Sigmoid colon (tissue), 6 donors: ENCODE measurements at regions not wholly inside any gene's neighbourhood (a gene's known extent, or its start where the extent isn't known, plus 50 kb on each side); places are given as distances from the start of the nearest gene placed in this dataset.

Experiments used
- DNase-seq: peaks from one replicate; pipeline ENCODE4 v3.0.0-alpha.2; 2019
- H3K27ac ChIP-seq, 4 donors: fragments of 200-600 bp; sonication (generic); one replicate each; pipeline ENCODE4 v1.5.1; 2016 to 2019; ENCODE audit warnings: mild to moderate bottlenecking in 1 of 4
- H3K27me3 ChIP-seq, 3 donors: fragments of 200-600 bp; sonication (generic); one replicate each; pipeline ENCODE4 v1.5.1; 2019; ENCODE audit warnings: mild to moderate bottlenecking in 1 of 3
- H3K36me3 ChIP-seq, 4 donors: fragments of 200-600 bp; sonication (generic); one replicate each; pipeline ENCODE4 v1.5.1; 2016 to 2019
- H3K4me1 ChIP-seq, 4 donors: fragments of 200-600 bp; sonication (generic); one replicate each; pipeline ENCODE4 v1.5.1; 2017 to 2019
- H3K4me3 ChIP-seq, 4 donors: fragments of 200-600 bp; sonication (generic); one replicate each; pipeline ENCODE4 v1.5.1; 2017 to 2019; ENCODE audit warnings: mild to moderate bottlenecking in 2 of 4, moderate library complexity in 1 of 4
- H3K9me3 ChIP-seq, 4 donors: fragments of 200-600 bp in 3 of 4; sonication (generic) in 3 of 4; one replicate each; pipeline versions ENCODE4 v1.5.1 to v1.6.1; 2013 to 2019
- CTCF ChIP-seq, 4 experiments: fragments of 450-650 bp in 3 of 4; fragments of 200-600 bp in 1 of 4; IDR thresholded peaks; one replicate each; pipeline ENCODE4 v1.5.1; 2016 to 2019; ENCODE audit warnings: antibody characterized with exemption in 4 of 4, mild to moderate bottlenecking in 3 of 4, moderate library complexity in 2 of 4
- EP300 ChIP-seq, 4 donors: sonication (generic); formaldehyde crosslinking; IDR thresholded peaks; one replicate each; pipeline ENCODE4 v1.6.1; 2017; ENCODE audit warnings: antibody characterized with exemption in 4 of 4
- POLR2A ChIP-seq, 2 donors: fragments of 450-650 bp; IDR thresholded peaks; one replicate each; pipeline ENCODE4 v1.6.1; 2016; ENCODE audit warnings: antibody characterized with exemption in 2 of 2, mild to moderate bottlenecking in 2 of 2, moderate library complexity in 2 of 2
- POLR2AphosphoS5 ChIP-seq, 4 donors: sonication (generic); formaldehyde crosslinking; IDR thresholded peaks; one replicate each; pipeline ENCODE4 v1.6.1; 2017; ENCODE audit warnings: antibody characterized with exemption in 4 of 4
- WGBS, 2 donors: extraction: QIAGEN DNeasy Blood & Tissue Kit; methylation state at CpG; one replicate each; pipeline ENCODE4 v1.1.7; 2013; 5-methylcytosine and 5-hydroxymethylcytosine counted together
- intact Hi-C: fragments of 100-400 bp; cut with DNase I; formaldehyde crosslinking; loops from one replicate; pipeline ENCODE4 v1.15.1; 2023
- donor health status: healthy with polysubstance abuse.
- donor health status: healthy.

- no peaks in the 10 kb centered on the region for H3K27me3 ChIP-seq
- intact Hi-C loops, result no loop called here
- peaks cover 0 to 11% (median 3%) of the 10 kb centered on the region in 4 donors for H3K4me1 ChIP-seq
- no peak overlapping the region for H3K4me3 ChIP-seq
- TF ChIP-seq POLR2A (IDR thresholded peaks at IDR 0.05), result no peak
- TF ChIP-seq POLR2AphosphoS5 (IDR thresholded peaks at IDR 0.05), result no peak
- TF ChIP-seq EP300 (IDR thresholded peaks at IDR 0.05), result no peak
- TF ChIP-seq CTCF (IDR thresholded peaks at IDR 0.05), result no peak
- no peak overlapping the region for H3K27ac ChIP-seq
- WGBS, 2 donors, result 92 to 97% methylated on average over 2 of the region's 2 CpGs
- no peaks in the 10 kb centered on the region for H3K36me3 ChIP-seq
- no peak for DNase-seq
- peaks cover 0 to 5% (median 0%) of the 10 kb centered on the region in 4 donors for H3K9me3 ChIP-seq
These were observed 137.9 kb upstream of the THBS2 start for GRCh38 chr6:169391473-169392071.

GRCh38 chr6:169388395-169389166, 134.9 kb upstream of the THBS2 start:
- no peak overlapping the region for H3K27ac ChIP-seq
- intact Hi-C loops, result no loop called here
- peaks cover 0 to 5% (median 0%) of the 10 kb centered on the region in 4 donors for H3K9me3 ChIP-seq
- peaks cover 0 to 11% (median 3%) of the 10 kb centered on the region in 4 donors for H3K4me1 ChIP-seq
- 85% methylated on average over 20 of the region's 20 CpGs for WGBS, 2 donors
- TF ChIP-seq POLR2A (IDR thresholded peaks at IDR 0.05) (no peak), POLR2AphosphoS5 (IDR thresholded peaks at IDR 0.05) (no peak), EP300 (IDR thresholded peaks at IDR 0.05) (no peak), CTCF (IDR thresholded peaks at IDR 0.05) (no peak)
- no peak overlapping the region for H3K4me3 ChIP-seq
- no peaks in the 10 kb centered on the region for H3K36me3 ChIP-seq
- no peak for DNase-seq
- H3K27me3 ChIP-seq, result no peaks in the 10 kb centered on the region

- 88 to 89% methylated on average over 9 of the region's 9 CpGs for WGBS, 2 donors
These were observed 134.2 kb upstream of the THBS2 start for GRCh38 chr6:169387809-169388383.

GRCh38 chr6:169386411-169387057, 132.9 kb upstream of the THBS2 start:
- no peak overlapping the region for H3K4me3 ChIP-seq
- H3K4me1 ChIP-seq, result peaks cover 0 to 11% (median 3%) of the 10 kb centered on the region in 4 donors
- H3K36me3 ChIP-seq, result no peaks in the 10 kb centered on the region
- TF ChIP-seq EP300 (IDR thresholded peaks at IDR 0.05) (no peak), POLR2A (IDR thresholded peaks at IDR 0.05) (no peak), POLR2AphosphoS5 (IDR thresholded peaks at IDR 0.05) (no peak), CTCF (IDR thresholded peaks at IDR 0.05) (no peak)
- H3K27ac ChIP-seq, result no peak overlapping the region
- intact Hi-C loops, result no loop called here
- DNase-seq, result no peak
- 79% methylated on average over 20 of the region's 20 CpGs for WGBS, 2 donors
- peaks cover 0 to 5% (median 0%) of the 10 kb centered on the region in 4 donors for H3K9me3 ChIP-seq
- H3K27me3 ChIP-seq, result no peaks in the 10 kb centered on the region

More at GRCh38 chr6:169387809-169388383, 134.2 kb upstream of the THBS2 start:
- Histone ChIP-seq H3K27me3 (no peaks in the 10 kb centered on the region), H3K4me1 (peaks cover 0 to 11% (median 3%) of the 10 kb centered on the region in 4 donors), H3K9me3 (peaks cover 0 to 5% (median 0%) of the 10 kb centered on the region in 4 donors), H3K27ac (no peak overlapping the region), H3K36me3 (no peaks in the 10 kb centered on the region), H3K4me3 (no peak overlapping the region)
- intact Hi-C loops, result no loop called here
- no peak for DNase-seq
- no peak for TF ChIP-seq CTCF (IDR thresholded peaks at IDR 0.05)
- no peak for TF ChIP-seq EP300 (IDR thresholded peaks at IDR 0.05)
- TF ChIP-seq POLR2A (IDR thresholded peaks at IDR 0.05), result no peak
- no peak for TF ChIP-seq POLR2AphosphoS5 (IDR thresholded peaks at IDR 0.05)
